AG04450 (cell line): ENCODE measurements at regions not wholly inside any gene's neighbourhood (a gene's known extent, or its start where the extent isn't known, plus 50 kb on each side); places are given as distances from the start of the nearest gene placed in this dataset.

Source experiments
- CTCF ChIA-PET: fragments of 300-600, 350-600 bp; formaldehyde crosslinking; extraction: SDS; loops from one replicate; lab custom pipeline; 2022; ENCODE audit warnings: antibody characterized with exemption, inconsistent platforms; lab: Charles Lee
- POLR2A ChIA-PET: fragments of 350-600 bp; formaldehyde crosslinking; extraction: SDS; loops from one replicate; lab custom pipeline; 2021; ENCODE audit warnings: antibody characterized with exemption, inconsistent platforms; lab: Yijun Ruan, JAX
- DNase-seq: peaks from one replicate; pipeline ENCODE4 v3.0.0-alpha.2; 2011; ENCODE audit warnings: low read depth, low spot score
- H3K27ac ChIP-seq: one replicate; pipeline ENCODE4 v1.5.1; 2012; ENCODE audit warnings: low read depth, low read length, control low read depth
- H3K27me3 ChIP-seq: one replicate; pipeline ENCODE4 v1.6.0; 2012; ENCODE audit warnings: low read length; ENCODE audit not compliant: control insufficient read depth, insufficient read depth
- H3K4me3 ChIP-seq: 2 replicates; pipeline ENCODE4 v1.5.1; 2011; ENCODE audit warnings: mild to moderate bottlenecking, low read depth, low read length, control low read depth
- H3K9me3 ChIP-seq: 2 replicates; pipeline ENCODE4 v1.5.1; 2012; ENCODE audit warnings: low read length; ENCODE audit not compliant: control insufficient read depth, insufficient read depth
- TF ChIP-seq, protein P1 (sequence below): IDR thresholded peaks from 2 replicates; pipeline ENCODE4 v1.5.1; 2011; ENCODE audit warnings: low read depth, low read length, control low read depth, inconsistent platforms

DNA sequence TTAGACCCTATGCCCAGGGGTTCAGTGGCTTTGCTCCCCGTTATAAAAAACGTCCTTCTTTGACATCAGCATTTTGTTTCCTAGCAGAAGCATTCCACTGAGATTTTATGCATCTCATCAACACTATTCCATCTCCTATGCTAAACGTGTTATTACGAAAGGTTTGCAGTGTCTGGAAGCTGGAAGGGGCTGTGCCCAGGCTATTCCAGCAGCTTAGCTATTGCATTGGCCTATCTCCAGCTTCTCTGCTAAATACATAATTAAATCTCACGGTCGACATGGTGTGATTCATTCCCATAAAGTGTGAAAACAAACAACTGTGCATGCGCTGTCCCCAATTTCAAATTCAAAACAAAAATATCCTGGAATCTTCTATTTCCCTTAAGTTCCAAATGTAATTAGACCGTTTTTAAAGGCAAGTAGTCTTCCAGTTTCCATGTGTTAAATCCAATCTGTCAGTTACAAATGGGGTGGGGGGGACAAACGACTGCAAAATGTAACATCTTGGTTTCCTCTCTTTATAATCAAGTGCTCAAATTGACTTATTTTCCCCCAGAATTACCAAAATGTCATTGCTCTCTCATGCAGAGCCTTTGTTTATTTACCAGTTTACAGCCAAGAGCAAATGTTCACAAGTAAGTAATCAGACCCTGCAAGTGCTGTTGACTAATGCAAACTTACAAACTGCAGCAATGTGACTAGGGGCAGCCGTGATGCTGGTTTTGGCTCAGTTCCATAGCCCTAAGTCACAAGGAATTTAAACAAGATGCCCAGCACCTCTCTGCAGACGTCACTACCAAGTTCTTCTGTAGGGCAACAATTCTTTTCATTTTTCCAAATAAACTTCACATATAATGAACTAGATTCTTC, 212.3 kb upstream of the RORB start:
- Histone ChIP-seq H3K27me3 (no peaks in the 10 kb centered on the region), H3K27ac (no peak overlapping the region), H3K9me3 (peaks cover 16% of the 10 kb centered on the region), H3K4me3 (no peak overlapping the region)
- CTCF ChIA-PET, result no interaction called here
- TF ChIP-seq, protein P1, sequence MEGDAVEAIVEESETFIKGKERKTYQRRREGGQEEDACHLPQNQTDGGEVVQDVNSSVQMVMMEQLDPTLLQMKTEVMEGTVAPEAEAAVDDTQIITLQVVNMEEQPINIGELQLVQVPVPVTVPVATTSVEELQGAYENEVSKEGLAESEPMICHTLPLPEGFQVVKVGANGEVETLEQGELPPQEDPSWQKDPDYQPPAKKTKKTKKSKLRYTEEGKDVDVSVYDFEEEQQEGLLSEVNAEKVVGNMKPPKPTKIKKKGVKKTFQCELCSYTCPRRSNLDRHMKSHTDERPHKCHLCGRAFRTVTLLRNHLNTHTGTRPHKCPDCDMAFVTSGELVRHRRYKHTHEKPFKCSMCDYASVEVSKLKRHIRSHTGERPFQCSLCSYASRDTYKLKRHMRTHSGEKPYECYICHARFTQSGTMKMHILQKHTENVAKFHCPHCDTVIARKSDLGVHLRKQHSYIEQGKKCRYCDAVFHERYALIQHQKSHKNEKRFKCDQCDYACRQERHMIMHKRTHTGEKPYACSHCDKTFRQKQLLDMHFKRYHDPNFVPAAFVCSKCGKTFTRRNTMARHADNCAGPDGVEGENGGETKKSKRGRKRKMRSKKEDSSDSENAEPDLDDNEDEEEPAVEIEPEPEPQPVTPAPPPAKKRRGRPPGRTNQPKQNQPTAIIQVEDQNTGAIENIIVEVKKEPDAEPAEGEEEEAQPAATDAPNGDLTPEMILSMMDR, result no peak
- no peak for DNase-seq
- POLR2A ChIA-PET, result no interaction called here

DNA sequence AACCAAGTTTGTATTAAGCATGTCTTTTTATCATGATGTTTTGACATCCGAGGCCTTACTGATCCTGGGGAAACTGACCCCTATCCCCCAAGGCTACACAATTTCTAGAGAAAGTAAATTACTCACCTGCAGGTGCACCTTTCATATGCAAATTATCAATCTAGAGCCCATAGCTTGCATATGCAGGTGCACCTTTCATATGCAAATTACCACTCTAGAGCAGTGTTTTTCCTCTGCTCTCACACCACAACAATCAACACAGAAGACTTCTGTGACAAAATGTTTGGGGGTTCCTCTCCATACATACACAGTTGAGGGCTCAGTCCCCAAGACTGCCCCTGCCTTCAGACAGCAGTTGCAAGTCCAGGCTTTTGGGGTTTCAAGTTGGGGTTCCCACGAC, 203.7 kb upstream of the RORB start:
- no peaks in the 10 kb centered on the region for H3K27me3 ChIP-seq
- TF ChIP-seq, protein P1, result no peak
- no peak overlapping the region for H3K4me3 ChIP-seq
- POLR2A ChIA-PET, result no interaction called here
- no peak overlapping the region for H3K27ac ChIP-seq
- CTCF ChIA-PET, result no interaction called here
- peaks cover 7% of the 10 kb centered on the region for H3K9me3 ChIP-seq
- no peak for DNase-seq

DNA sequence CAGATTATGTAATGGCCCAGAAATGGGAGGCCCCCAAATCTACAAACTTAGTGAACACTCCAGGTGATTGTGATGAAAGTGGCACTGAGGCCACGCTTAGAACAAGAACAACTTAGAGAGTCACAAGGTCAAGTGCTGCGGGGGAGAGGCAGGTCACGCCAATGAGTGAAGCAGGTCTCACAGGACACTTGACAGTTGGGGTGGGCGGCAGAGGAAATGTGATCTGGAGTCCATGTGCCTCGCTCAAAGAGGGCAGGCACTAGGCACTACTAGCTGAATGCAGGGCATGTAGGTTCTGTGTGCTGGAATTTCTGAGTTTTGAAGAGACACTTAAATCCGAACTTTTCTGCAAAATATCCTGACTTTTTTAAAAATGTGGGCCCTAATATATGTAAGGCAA, 193.2 kb upstream of the RORB start:
- no peak for DNase-seq
- peaks cover 9% of the 10 kb centered on the region for H3K9me3 ChIP-seq
- no peak overlapping the region for H3K4me3 ChIP-seq
- H3K27me3 ChIP-seq, result no peaks in the 10 kb centered on the region
- POLR2A ChIA-PET, result no interaction called here
- TF ChIP-seq, protein P1, result no peak
- H3K27ac ChIP-seq, result no peak overlapping the region
- CTCF ChIA-PET, result no interaction called here

DNA sequence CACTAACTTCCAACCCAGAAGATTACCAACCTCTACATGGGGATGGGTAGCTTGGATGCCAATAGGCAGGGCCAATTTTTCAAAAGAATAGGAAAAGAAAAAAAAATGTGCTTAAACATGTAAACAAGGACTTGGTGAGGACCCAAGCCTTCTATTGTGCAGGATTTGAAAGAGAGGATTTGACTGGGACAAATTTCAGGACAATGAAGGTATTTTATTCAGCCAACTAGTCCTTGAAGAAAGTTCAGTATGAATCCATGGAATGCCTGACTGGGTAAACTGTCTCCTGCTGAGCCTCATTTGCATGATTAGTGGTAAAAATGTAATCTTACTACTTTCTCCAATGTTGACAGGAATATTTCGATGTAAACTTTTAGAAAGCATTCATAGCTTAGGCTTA, 192.5 kb upstream of the RORB start:
- ChIA-PET CTCF (interaction anchor here (0.6 kb wide), 1 partner anchor 181 kb away, joined by 3 read pairs; no protein-coding TSS in a partner anchor), POLR2A (no interaction called here)
- Histone ChIP-seq H3K4me3 (no peak overlapping the region), H3K27ac (no peak overlapping the region), H3K27me3 (no peaks in the 10 kb centered on the region), H3K9me3 (peaks cover 9% of the 10 kb centered on the region)
- no peak for DNase-seq
- TF ChIP-seq, protein P1, result no peak

DNA sequence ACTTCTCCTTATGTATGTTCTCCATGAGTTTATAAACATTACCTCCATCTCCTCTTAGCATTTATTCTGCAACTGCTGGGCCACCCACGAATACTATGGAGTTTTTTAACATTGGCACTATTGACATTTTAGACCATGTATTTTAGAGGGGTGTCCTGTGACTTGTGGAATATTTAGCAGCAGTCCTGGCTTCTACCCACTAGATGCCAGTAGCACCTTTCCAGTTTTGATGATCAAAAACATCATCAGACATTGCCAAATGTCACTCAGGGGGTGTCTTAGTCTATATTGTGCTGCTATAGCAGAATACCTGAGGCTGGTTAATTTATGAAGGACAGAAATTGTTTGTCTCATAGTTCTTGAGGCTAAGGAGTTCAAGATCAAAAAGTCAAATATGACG, 187.5 kb upstream of the RORB start:
- Histone ChIP-seq H3K27ac (no peak overlapping the region), H3K4me3 (no peak overlapping the region), H3K9me3 (peaks cover 2% of the 10 kb centered on the region; the same call in 1 of the 2 replicates), H3K27me3 (no peaks in the 10 kb centered on the region)
- CTCF ChIA-PET, result no interaction called here
- POLR2A ChIA-PET, result no interaction called here
- TF ChIP-seq, protein P1, result no peak
- DNase-seq, result no peak
